ENCODE measurements at regions not wholly inside any gene's neighbourhood (a gene's known extent, or its start where the extent isn't known, plus 50 kb on each side); places are given as distances from the start of the nearest gene placed in this dataset.

GRCh38 chr3:75913800-75914350, 128.5 kb upstream of the ZNF717 start:
- Histone ChIP-seq H2BK12ac (ENCODE audit: low read depth, low read length) (no peak overlapping the region), H3K9ac (replicated peaks in 1 of 4; ENCODE audit: extremely low read depth in 1 of 4, low read depth in 3 of 4, low read length in 3 of 4) (no peak overlapping the region), H3K27me3 (replicated peaks in 1 of 4; ENCODE audit: control insufficient read depth in 3 of 4, extremely low read depth in 1 of 4, insufficient read depth in 3 of 4, low read length in 3 of 4) (no peaks in the 10 kb centered on the region), H4K20me1 (replicated peaks in 1 of 2; ENCODE audit: control insufficient read depth in 1 of 2, insufficient read depth in 2 of 2, low read length in 2 of 2) (no peaks in the 10 kb centered on the region), H3K79me1 (ENCODE audit: low read depth, low read length) (no peaks in the 10 kb centered on the region), H3K4me1 (replicated peaks in 1 of 4; ENCODE audit: control insufficient read depth in 3 of 4, insufficient read depth in 4 of 4, low read length in 3 of 4) (no peaks in the 10 kb centered on the region), H3K56ac (replicated peaks; ENCODE audit: insufficient read length, low read depth, low read length) (no peak overlapping the region), H2BK120ac (replicated peaks; ENCODE audit: low read depth, low read length) (no peak overlapping the region), H3K27ac (ENCODE audit: low read depth, low read length) (no peak overlapping the region), H2BK20ac (ENCODE audit: low read length) (no peak overlapping the region), H3K18ac (ENCODE audit: extremely low read depth, low read length) (no peak overlapping the region), H4K5ac (ENCODE audit: insufficient read length, low read depth, low read length) (no peak overlapping the region), H4K91ac (replicated peaks; ENCODE audit: insufficient read length, low read length) (no peak overlapping the region), H3K9me3 (ENCODE audit: insufficient read depth in 2 of 2, low read depth in 1 of 2, low read length in 1 of 2) (no peaks in the 10 kb centered on the region), H2AFZ (ENCODE audit: low read length) (no peak overlapping the region), H3K4ac (replicated peaks; ENCODE audit: insufficient read length, low read depth, low read length) (no peak overlapping the region), H2BK15ac (ENCODE audit: low read length) (no peak overlapping the region), H3K23ac (ENCODE audit: insufficient read length) (no peak overlapping the region), H3K14ac (ENCODE audit: insufficient read length) (no peak overlapping the region), H3K4me2 (ENCODE audit: insufficient read depth in 1 of 2, low read depth in 2 of 2, low read length in 2 of 2) (no peak overlapping the region), H3K23me2 (ENCODE audit: low read depth, low read length) (no peaks in the 10 kb centered on the region), H2BK5ac (ENCODE audit: low read depth, low read length) (no peak overlapping the region), H3K79me2 (ENCODE audit: control insufficient read depth in 1 of 2, insufficient read depth in 2 of 2, low read length in 2 of 2) (no peaks in the 10 kb centered on the region), H3K36me3 (ENCODE audit: control insufficient read depth in 2 of 4, insufficient read depth in 4 of 4, low read length in 3 of 4) (no peaks in the 10 kb centered on the region), H4K8ac (ENCODE audit: extremely low read depth, insufficient read depth, low read length) (no peak overlapping the region), H3K4me3 (ENCODE audit: extremely low read depth in 1 of 4, insufficient read depth in 2 of 4, low read depth in 3 of 4, low read length in 4 of 4) (no peak overlapping the region), H2AK5ac (ENCODE audit: low read depth, low read length) (no peak overlapping the region)
- WGBS, 2 experiments (ENCODE audit: extremely low coverage in 1 of 2, insufficient coverage in 1 of 2, insufficient read length in 1 of 2, insufficient replicate concordance in 2 of 2, low coverage in 1 of 2, low lambda C conversion rate in 2 of 2, missing lambda C conversion rate in 1 of 2) = 79% methylated on average over 2 of the region's 2 CpGs; no CpG with 5 or more reads in 1 of the 2 experiments
- ChIA-PET CTCF (ENCODE audit: partially characterized antibody) (interaction anchor here (0.7 kb wide), 1 partner anchor 1271 kb away, joined by 3 read pairs; no protein-coding TSS in a partner anchor), POLR2A (ENCODE audit: partially characterized antibody) (no interaction called here)
- no peak for DNase-seq (ENCODE audit: low read depth in 1 of 2, low spot score in 2 of 2)
- FAIRE-seq = no peak
- TF ChIP-seq HDAC6 (IDR thresholded peaks at IDR 0.05; ENCODE audit: low read depth, low read length) (no peak), TAF1 (IDR thresholded peaks at IDR 0.05; ENCODE audit: low read depth, low read length) (no peak), SIX5 (IDR thresholded peaks at IDR 0.05; ENCODE audit: low read depth, low read length) (no peak), BACH1 (IDR thresholded peaks at IDR 0.05; ENCODE audit: low read length) (no peak), MAFK (IDR thresholded peaks at IDR 0.05; ENCODE audit: low read depth, low read length) (no peak), CTCF (IDR thresholded peaks at IDR 0.05; ENCODE audit: control extremely low read depth in 1 of 3, insufficient read depth in 1 of 3, low read depth in 1 of 3, low read length in 3 of 3) (no peak), POLR2A (IDR thresholded peaks at IDR 0.05; ENCODE audit: control extremely low read depth in 1 of 2, low read depth in 2 of 2, low read length in 2 of 2) (no peak), NRF1 (IDR thresholded peaks at IDR 0.05; ENCODE audit: low read depth, low read length) (no peak)
- TF ChIP-seq, protein P1, sequence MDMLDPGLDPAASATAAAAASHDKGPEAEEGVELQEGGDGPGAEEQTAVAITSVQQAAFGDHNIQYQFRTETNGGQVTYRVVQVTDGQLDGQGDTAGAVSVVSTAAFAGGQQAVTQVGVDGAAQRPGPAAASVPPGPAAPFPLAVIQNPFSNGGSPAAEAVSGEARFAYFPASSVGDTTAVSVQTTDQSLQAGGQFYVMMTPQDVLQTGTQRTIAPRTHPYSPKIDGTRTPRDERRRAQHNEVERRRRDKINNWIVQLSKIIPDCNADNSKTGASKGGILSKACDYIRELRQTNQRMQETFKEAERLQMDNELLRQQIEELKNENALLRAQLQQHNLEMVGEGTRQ (IDR thresholded peaks at IDR 0.05; ENCODE audit: low read length) = no peak

All from H1 (cell line).